ENCODE measurements at regions not wholly inside any gene's neighbourhood (a gene's known extent, or its start where the extent isn't known, plus 50 kb on each side); places are given as distances from the start of the nearest gene placed in this dataset.
"Not testable (repeated sequence)": the region's sequence is repeated elsewhere in the genome, so short reads cannot be mapped to it uniquely, and the experiment has no call there.

DNA sequence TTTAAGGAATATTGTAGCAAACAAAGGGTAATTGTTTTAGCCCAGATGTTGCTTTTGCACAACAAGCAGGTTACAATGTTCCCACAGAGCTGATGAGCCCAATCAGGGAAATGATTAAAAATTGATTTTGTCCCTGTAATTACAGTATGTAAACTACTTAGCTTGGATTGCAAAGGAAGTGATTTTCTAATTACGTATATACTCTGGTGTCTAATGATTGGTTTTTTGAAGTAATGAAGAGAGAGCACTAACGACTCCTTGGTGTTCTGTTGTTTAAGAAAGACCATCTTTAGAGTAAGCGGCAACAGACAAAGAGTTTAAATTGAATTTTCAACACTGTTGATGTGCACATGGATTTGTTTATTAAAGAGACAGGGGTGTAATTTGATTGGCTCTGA is 95.3 kb upstream of the ZNF536 start:
- no peak for DNase-seq (ENCODE audit: low spot score)

DNA sequence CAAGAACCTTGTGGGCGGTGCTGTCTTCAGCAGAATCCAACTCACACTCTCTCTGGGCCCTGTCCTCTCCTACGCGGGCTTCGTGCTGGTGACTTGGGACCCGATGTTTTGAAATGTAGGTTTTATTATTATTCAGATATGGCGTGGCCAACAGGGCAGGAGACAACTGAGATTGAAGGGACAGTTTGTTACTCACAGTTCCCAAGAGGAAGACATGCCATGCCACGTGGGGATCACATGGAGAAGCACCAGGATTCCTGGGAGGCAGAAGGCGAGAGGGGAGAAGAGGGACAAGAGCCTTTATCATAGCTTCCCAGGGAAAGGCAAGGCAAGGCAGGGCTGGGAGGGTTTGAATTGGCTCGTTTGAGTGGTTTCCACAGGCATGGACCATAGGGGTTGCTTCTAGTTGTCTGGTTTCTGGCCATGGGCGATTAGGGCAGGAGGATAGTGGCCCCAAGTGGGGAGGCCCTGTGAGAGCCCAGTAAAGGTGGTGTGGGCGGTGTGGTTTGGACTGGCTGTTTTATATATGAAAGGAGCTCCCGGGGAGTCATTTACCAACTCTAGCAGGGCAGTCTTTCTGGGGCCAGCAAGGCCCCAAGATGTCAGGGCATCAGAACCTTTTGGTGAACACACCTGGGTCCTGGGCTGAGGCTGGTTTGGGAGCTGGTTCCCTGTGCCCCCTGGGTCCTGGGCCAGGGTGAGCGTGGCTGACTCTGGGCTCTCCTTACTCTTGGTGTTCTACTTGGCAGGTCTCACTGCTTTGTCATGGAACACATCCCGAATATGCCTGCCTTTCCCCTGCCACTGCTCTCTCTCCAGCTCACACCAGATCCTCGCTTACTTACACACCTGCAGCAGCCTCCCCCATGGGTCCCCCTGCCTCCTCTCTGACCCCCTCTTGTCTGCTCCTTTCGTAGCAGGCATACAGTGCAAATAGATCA is 94.0 kb upstream of the ZNF536 start:
- DNase-seq (ENCODE audit: low spot score) = no peak

DNA sequence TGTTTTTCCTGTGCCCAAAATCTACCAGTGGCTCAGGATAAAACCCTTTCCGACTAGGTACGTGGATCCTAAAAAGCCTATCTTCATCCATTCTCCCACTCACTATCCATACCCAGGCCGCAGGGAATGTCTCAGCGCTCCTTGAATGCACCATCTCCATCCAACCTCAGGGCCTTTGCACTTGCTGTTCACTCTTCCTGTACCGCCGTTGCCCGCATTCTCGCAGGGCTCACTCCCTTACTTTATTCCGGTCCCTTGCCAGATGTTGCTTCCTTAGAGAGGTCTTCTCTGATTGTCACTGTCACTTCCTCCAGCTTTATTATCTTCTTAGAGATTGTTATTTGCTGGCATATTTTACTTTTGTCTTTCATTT is 93.3 kb upstream of the ZNF536 start:
- DNase-seq (ENCODE audit: low spot score) = no peak

GRCh38 chr19:30280018-30280417 is 92.2 kb upstream of the ZNF536 start:
- no peak for DNase-seq (ENCODE audit: low spot score)

GRCh38 chr19:30281906-30282305 is 90.3 kb upstream of the ZNF536 start:
- DNase-seq (ENCODE audit: low spot score) = no peak

- DNase-seq (ENCODE audit: low spot score) = no peak
These were observed 88.6 kb upstream of the ZNF536 start for GRCh38 chr19:30283556-30283955.

GRCh38 chr19:30284209-30284608 is 88.0 kb upstream of the ZNF536 start:
- no peak for DNase-seq (ENCODE audit: low spot score)

DNA sequence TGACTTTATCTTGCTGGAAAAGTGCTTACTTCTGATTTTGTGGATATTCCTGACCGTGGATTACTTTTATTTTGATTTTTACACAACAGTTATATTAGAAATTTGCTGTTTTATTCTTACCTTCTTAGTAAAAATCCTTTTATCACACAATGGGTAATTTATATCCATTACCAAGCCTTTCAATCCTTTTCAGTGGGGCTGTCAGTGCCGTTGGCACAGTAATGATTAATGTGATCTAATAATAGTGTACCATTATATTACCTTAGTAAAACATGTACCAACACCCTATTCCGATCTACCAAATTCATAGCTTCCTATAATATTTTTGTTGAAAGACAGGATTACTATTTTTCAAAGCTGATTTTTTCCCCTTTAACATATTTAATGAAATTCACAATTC is 87.3 kb upstream of the ZNF536 start:
- no peak for DNase-seq (ENCODE audit: low spot score)

GRCh38 chr19:30286378-30286777 is 85.8 kb upstream of the ZNF536 start:
- no peak for DNase-seq (ENCODE audit: low spot score)

DNA sequence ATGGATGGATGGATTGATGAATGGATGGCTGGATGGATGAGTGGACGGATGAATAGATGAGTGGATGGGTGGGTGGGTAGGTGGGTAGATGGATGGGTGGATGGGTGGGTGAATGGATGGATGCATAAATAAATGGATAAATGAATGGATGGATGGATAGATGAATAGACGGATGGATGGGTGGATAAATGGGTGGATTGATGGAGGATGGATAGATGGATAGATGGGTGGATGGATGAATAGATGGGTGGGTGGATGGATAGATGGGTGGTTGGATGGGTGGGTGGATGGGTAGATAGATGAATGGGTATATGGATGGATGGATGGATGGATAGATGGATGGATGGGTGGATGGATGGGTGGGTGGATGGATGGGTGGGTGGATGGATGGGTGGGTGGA is 84.9 kb upstream of the ZNF536 start:
- DNase-seq (ENCODE audit: low spot score) = no peak

DNA sequence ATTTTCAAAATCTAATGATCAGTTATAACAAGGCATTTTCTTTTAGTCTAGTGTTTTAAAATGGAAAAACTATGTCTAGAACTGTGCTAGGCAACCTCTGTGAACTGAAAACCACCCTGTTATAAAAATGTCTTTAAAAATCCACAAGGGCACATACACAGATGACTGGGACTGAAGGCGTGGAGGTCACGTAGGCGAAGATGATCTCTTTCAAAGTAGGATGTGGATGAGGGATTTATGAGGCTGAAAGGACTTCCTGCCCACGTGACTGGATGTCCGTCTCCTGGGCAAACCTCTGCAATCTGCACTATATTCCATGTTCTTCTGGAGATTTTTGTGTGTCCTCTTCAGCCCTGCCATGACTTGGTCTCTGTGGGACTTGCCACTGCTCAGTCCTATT is 84.2 kb upstream of the ZNF536 start:
- DNase-seq (ENCODE audit: low spot score) = no peak

GRCh38 chr19:30288911-30289310 is 83.3 kb upstream of the ZNF536 start:
- DNase-seq (ENCODE audit: low spot score) = no peak

DNA sequence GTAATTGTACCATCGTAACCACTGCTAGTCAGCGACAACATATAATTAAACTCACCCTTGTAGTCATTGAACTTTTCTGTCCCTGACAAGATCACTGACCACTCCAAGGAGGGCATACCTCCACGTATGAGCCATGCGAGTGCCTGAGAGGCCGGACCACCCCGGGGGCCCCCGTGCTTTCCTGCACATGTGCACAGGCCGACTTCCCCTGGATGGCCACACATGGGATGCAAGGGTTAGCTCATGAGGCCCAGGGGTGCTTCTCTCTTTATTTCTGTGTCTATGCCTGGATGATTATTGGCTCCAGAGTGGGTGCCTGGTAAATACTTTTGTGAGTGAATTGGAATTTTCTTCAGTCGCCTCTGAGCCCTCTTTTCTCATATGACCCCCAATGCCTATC is 82.8 kb upstream of the ZNF536 start:
- no peak for DNase-seq (ENCODE audit: low spot score)

DNA sequence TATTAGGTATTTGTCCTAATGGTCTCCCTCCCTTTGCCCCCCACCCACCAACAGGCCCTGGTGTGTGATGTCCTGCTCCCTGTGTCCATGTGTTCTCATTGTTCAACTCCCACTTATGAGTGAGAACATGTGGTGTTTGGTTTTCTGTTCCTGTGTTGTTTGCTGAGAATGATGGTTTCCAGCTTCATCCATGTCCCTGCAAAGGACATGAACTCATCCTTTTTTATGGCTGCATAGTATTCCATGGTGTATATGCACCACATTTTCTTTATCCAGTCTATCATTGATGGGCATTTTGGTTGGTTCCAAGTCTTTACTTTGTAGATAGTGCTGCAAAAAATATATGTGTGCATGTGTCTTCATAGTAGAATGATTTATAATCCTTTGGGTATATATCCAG is 81.4 kb upstream of the ZNF536 start:
- not testable (repeated sequence) for DNase-seq (ENCODE audit: low spot score)

- no peak for DNase-seq (ENCODE audit: low spot score)
These were observed 79.0 kb upstream of the ZNF536 start for GRCh38 chr19:30293051-30293785.

GRCh38 chr19:30297969-30298368 is 74.2 kb upstream of the ZNF536 start:
- no peak for DNase-seq (ENCODE audit: low spot score)

DNA sequence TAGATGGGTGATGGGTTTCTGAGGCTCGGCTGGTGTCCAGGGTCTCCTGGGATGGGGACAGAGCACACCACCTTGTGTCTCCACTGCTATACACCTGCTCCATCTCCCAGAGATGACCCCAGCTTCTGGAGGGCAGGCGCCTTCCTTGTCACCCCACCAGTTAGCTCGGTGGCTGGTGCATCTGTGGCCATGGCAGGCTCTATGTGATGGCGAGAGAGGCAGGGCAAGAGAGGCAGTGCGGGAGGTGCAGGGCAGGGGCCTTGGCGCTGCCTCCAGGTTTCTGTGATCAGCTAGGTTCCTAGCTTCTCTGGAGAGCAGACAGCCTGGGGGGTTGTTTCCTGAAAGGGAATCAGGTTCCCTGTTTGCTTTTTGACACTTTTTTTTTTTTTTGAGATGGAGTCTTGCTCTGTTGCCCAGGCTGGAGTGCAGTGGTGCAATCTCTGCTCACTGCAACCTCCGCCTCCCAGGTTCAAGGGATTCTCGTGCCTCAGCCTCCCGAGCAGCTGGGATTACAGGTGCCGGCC is 69.0 kb upstream of the ZNF536 start:
- DNase-seq (ENCODE audit: low spot score) = no peak

- no peak for DNase-seq (ENCODE audit: low spot score)
These were observed 67.6 kb upstream of the ZNF536 start for GRCh38 chr19:30304540-30304939.

DNA sequence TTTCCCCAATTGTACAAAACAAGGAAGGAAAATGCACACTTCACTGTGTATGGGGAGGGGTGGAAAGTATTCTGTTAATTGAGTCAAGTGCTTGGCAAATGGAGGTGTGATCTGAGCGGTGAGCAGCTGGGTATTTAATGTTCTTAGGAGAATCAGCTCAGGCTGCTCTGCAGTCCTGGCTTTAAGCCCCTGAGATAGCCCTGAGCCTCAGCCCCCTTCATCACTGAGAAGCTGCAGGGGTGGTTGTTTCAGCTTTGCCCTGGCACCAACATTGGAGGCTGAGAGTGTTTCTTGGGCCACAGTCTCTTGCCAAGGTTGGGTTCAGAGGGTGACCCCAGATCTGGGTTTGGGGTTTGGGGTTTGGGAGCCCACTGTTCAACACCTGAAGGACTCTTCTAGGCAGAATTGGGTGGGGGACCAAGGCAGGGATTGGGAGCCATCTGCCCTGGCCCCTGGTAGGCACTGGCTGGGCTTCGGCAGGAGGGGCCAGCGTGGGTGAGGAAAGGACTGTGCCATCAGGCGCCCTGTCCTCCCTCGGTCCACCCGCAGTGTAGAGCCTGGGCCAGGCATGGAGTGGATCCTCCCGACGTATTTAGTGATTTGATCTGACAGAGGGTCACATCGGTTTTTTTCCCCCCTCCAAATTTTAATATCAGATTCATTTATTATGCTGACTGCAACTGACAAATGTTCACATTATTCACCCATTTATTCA is 66.7 kb upstream of the ZNF536 start:
- no peak for DNase-seq (ENCODE audit: low spot score)

- DNase-seq (ENCODE audit: low spot score) = no peak
These were observed 64.8 kb upstream of the ZNF536 start for GRCh38 chr19:30307191-30307974.

- DNase-seq (ENCODE audit: low spot score) = no peak
These were observed 63.0 kb upstream of the ZNF536 start for GRCh38 chr19:30309176-30309575.
